ENCODE measurements at regions not wholly inside any gene's neighbourhood (a gene's known extent, or its start where the extent isn't known, plus 50 kb on each side); places are given as distances from the start of the nearest gene placed in this dataset.
A peak's percentile ranks its signal among the peaks of the same experiment; 100 is the strongest.

- TF ChIP-seq CTCF (IDR thresholded peaks at IDR 0.05; ENCODE audit: borderline replicate concordance, extremely low read depth, insufficient read depth) = no peak
- no peaks in the 10 kb centered on the region for H3K9me3 ChIP-seq (ENCODE audit: control insufficient read depth in 2 of 3, insufficient read depth in 1 of 3, low read length in 3 of 3)
- no peak overlapping the region for H3K9ac ChIP-seq (ENCODE audit: low read length in 3 of 3)
- intact Hi-C loops (cut with DNase I) = no loop called here
- no peaks in the 10 kb centered on the region for H3K27me3 ChIP-seq (ENCODE audit: control insufficient read depth, insufficient read depth, low read length)
- H3K27ac ChIP-seq (ENCODE audit: low read depth in 2 of 2, low read length in 2 of 2) = no peak overlapping the region
- DNase-seq (no peak), FAIRE-seq (no peak)
- peaks cover 0 to 2% (median 0%) of the 10 kb centered on the region in 3 donors for H3K4me1 ChIP-seq (ENCODE audit: control insufficient read depth in 2 of 3, insufficient read depth in 2 of 3, low read depth in 1 of 3, low read length in 3 of 3)
- H3K4me3 ChIP-seq (ENCODE audit: low read length in 3 of 3) = no peak overlapping the region
- no peaks in the 10 kb centered on the region for H3K36me3 ChIP-seq (ENCODE audit: control insufficient read depth in 2 of 3, insufficient read depth in 3 of 3, low read length in 3 of 3)
Observed at GRCh38 chr1:55724551-55725325, 509.6 kb upstream of the USP24 start.

- intact Hi-C loops (cut with DNase I) = no loop called here
- Histone ChIP-seq H3K4me1 (ENCODE audit: control insufficient read depth in 2 of 3, insufficient read depth in 2 of 3, low read depth in 1 of 3, low read length in 3 of 3) (peaks cover 0 to 6% (median 0%) of the 10 kb centered on the region in 3 donors), H3K27ac (ENCODE audit: low read depth in 2 of 2, low read length in 2 of 2) (no peak overlapping the region), H3K27me3 (ENCODE audit: control insufficient read depth, insufficient read depth, low read length) (no peaks in the 10 kb centered on the region), H3K9ac (ENCODE audit: low read length in 3 of 3) (no peak overlapping the region), H3K4me3 (ENCODE audit: low read length in 3 of 3) (no peak overlapping the region), H3K9me3 (ENCODE audit: control insufficient read depth in 2 of 3, insufficient read depth in 1 of 3, low read length in 3 of 3) (no peaks in the 10 kb centered on the region), H3K36me3 (ENCODE audit: control insufficient read depth in 2 of 3, insufficient read depth in 3 of 3, low read length in 3 of 3) (no peaks in the 10 kb centered on the region)
- no peak for TF ChIP-seq CTCF (IDR thresholded peaks at IDR 0.05; ENCODE audit: borderline replicate concordance, extremely low read depth, insufficient read depth)
- FAIRE-seq (no peak), DNase-seq (no peak)
Observed at GRCh38 chr1:55723001-55723400, 507.8 kb upstream of the USP24 start.

- Histone ChIP-seq H3K9ac (ENCODE audit: low read length in 3 of 3) (no peak overlapping the region), H3K4me1 (ENCODE audit: control insufficient read depth in 2 of 3, insufficient read depth in 2 of 3, low read depth in 1 of 3, low read length in 3 of 3) (peaks cover 0 to 6% (median 0%) of the 10 kb centered on the region in 3 donors), H3K4me3 (ENCODE audit: low read length in 3 of 3) (no peak overlapping the region), H3K9me3 (ENCODE audit: control insufficient read depth in 2 of 3, insufficient read depth in 1 of 3, low read length in 3 of 3) (no peaks in the 10 kb centered on the region), H3K27ac (ENCODE audit: low read depth in 2 of 2, low read length in 2 of 2) (no peak overlapping the region), H3K36me3 (ENCODE audit: control insufficient read depth in 2 of 3, insufficient read depth in 3 of 3, low read length in 3 of 3) (no peaks in the 10 kb centered on the region), H3K27me3 (ENCODE audit: control insufficient read depth, insufficient read depth, low read length) (no peaks in the 10 kb centered on the region)
- intact Hi-C loops (cut with DNase I) = no loop called here
- no peak for FAIRE-seq
- no peak for TF ChIP-seq CTCF (IDR thresholded peaks at IDR 0.05; ENCODE audit: borderline replicate concordance, extremely low read depth, insufficient read depth)
- peak in 1 of 5 donors; percentile 68 for DNase-seq
Observed at GRCh38 chr1:55720261-55720660, 505.1 kb upstream of the USP24 start.

All from kidney (tissue), 13 donors.